Activated T-cell treated with anti-CD3 and anti-CD28 coated beads, Interleukin-2, amount 50 U/mL, for 72 hours (primary cell): ENCODE measurements at regions not wholly inside any gene's neighbourhood (a gene's known extent, or its start where the extent isn't known, plus 50 kb on each side); places are given as distances from the start of the nearest gene placed in this dataset.
"Not testable (repeated sequence)": the region's sequence is repeated elsewhere in the genome, so short reads cannot be mapped to it uniquely, and the experiment has no call there.

Experiments used
- ATAC-seq, 2 donors: fragments of 150-1000 bp; cut with Tn5 transposase; replicated peaks in 1 of 2; 2 replicates each; pipeline ENCODE4 v1.10.0; 2021; ENCODE audit warnings: moderate library complexity in 2 of 2, mild to moderate bottlenecking in 1 of 2
- DNase-seq, 2 donors: peaks; one replicate each; pipeline ENCODE4 v3.0.0; 2021 to 2022; ENCODE audit warnings: mixed read lengths in 1 of 2
- H3K27ac Mint-ChIP-seq: one replicate; pipeline ENCODE4 v1.8.0; 2022; ENCODE audit warnings: mild to moderate bottlenecking, moderate library complexity, mixed read lengths
- H3K27me3 Mint-ChIP-seq: one replicate; pipeline ENCODE4 v1.8.0; 2022; ENCODE audit warnings: low read depth, mixed read lengths
- H3K36me3 Mint-ChIP-seq, 2 donors: one replicate each; pipeline ENCODE4 v1.8.0; 2022; ENCODE audit warnings: mixed read lengths in 2 of 2, mild to moderate bottlenecking in 1 of 2; ENCODE audit not compliant: insufficient read depth in 2 of 2
- H3K4me1 Mint-ChIP-seq: one replicate; pipeline ENCODE4 v1.8.0; 2022; ENCODE audit warnings: low read depth, mixed read lengths
- H3K4me3 Mint-ChIP-seq, 2 donors: one replicate each; pipeline ENCODE4 v1.8.0; 2022; ENCODE audit warnings: mild to moderate bottlenecking in 2 of 2, mixed read lengths in 2 of 2, moderate library complexity in 2 of 2
- H3K9me3 Mint-ChIP-seq, 2 donors: one replicate each; pipeline ENCODE4 v1.8.0; 2022; ENCODE audit warnings: mixed read lengths in 2 of 2

DNA sequence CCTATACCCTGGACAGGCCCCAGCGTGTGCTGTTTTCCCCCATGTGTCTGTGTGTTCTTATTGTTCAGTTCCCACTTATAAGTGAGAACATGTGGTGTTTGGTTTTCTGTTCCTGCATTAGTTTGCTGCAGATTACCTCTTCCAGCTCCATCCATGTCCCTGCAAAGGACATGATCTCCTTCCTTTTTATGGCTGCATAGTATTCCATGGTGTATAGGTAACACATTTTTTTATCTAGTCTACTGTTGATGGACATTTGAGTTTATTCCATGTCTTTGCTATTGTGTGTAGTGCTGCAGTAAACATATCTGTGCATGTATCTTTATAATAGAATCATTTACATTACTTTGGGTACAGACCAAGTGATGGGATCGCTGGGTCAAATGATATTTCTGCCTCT lies 703.6 kb upstream of the CTNND2 start:
- H3K36me3 Mint-ChIP-seq, H3K27ac Mint-ChIP-seq, H3K27me3 Mint-ChIP-seq, DNase-seq, H3K4me3 Mint-ChIP-seq, ATAC-seq, H3K4me1 Mint-ChIP-seq: not testable (repeated sequence)
- peaks cover 11 to 22% of the 10 kb centered on the region in 2 donors for H3K9me3 Mint-ChIP-seq

DNA sequence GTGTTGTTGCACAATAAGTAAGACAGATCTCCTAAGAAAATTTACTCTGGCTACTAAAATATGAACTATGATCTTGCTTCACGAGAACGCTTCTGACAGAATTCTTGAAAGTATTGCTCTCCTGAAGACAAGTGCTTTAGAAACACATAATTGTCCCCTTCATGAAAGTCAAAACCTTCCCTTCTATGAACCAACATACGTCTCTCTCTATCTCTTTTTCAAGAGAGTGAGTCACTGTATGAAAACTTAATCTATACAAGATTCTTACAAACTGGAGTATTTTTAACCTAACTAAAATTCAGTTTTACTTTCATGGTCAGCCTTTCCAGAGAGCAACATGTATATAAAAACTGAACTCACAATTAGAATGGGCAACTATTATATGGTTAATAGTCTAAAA lies 688.0 kb upstream of the CTNND2 start:
- Mint-ChIP-seq H3K4me1 (no peaks in the 10 kb centered on the region), H3K27ac (no peak overlapping the region), H3K27me3 (no peaks in the 10 kb centered on the region), H3K4me3 (no peak overlapping the region), H3K9me3 (peaks cover 3 to 4% of the 10 kb centered on the region in 2 donors), H3K36me3 (no peaks in the 10 kb centered on the region)
- ATAC-seq, result no peak
- no peak for DNase-seq

DNA sequence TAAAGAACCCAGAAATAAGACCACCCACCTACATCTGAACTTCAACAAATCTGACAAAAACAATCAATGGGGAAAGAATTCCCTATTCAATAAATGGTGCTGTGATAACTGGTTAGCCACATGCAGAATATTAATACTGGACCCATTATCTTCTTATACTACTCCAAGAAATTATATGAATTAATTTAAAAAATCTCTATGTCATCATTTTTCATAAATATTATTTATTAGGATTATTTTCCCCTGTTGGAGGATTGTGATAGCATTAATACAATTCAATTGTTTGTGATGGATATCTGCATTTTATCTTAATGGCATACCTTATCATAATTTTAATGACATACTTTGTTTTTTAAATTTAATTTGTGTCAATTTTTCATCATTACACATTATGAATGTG lies 682.2 kb upstream of the CTNND2 start:
- Mint-ChIP-seq H3K27me3 (no peaks in the 10 kb centered on the region), H3K36me3 (no peaks in the 10 kb centered on the region), H3K4me1 (no peaks in the 10 kb centered on the region), H3K9me3 (peaks cover 1 to 4% of the 10 kb centered on the region in 2 donors), H3K4me3 (no peak overlapping the region), H3K27ac (no peak overlapping the region)
- ATAC-seq (no peak), DNase-seq (no peak)

GRCh38 chr5:12578803-12579202 lies 674.6 kb upstream of the CTNND2 start:
- H3K4me1 Mint-ChIP-seq, H3K27ac Mint-ChIP-seq, H3K4me3 Mint-ChIP-seq, H3K9me3 Mint-ChIP-seq, H3K27me3 Mint-ChIP-seq, DNase-seq, H3K36me3 Mint-ChIP-seq, ATAC-seq: not testable (repeated sequence)

GRCh38 chr5:12576953-12577352 lies 672.7 kb upstream of the CTNND2 start:
- not testable (repeated sequence) for H3K4me3 Mint-ChIP-seq, H3K36me3 Mint-ChIP-seq, H3K27ac Mint-ChIP-seq, ATAC-seq, H3K4me1 Mint-ChIP-seq, DNase-seq, H3K27me3 Mint-ChIP-seq, H3K9me3 Mint-ChIP-seq

DNA sequence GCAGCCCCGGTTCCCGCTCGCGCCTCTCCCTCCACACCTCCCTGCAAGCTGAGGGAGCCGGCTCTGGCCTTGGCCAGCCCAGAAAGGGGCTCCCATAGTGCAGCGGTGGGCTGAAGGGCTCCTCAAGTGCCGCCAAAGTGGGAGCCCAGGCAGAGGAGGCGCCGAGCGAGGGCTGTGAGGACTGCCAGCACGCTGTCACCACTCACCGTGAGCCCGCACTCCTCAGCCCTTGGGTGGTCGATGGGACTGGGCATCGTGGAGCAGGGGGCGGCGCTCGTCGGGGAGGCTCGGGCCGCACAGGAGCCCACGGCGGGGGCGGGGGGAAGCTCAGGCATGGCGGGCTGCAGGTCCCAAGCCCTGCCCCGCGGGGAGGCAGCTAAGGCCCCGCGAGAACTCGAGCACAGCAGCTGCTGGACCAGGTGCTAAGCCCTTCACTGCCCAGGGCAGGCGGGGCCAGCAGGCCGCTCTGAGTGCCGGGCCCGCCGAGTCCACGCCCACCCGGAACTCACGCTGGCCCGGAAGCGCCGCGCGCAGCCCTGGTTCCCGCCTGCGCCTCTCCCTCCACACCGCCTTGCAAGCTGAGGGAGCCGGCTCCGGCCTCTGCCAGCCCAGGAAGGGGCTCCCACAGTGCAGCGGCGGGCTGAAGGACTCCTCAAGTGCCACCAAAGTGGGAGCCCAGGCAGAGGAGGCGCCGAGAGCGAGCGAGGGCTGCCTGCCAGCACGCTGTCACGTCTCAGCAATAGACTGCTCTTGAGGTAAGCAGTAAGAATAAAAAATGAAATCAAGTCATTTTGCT lies 670.2 kb upstream of the CTNND2 start:
- not testable (repeated sequence) for H3K27ac Mint-ChIP-seq, H3K4me1 Mint-ChIP-seq, H3K4me3 Mint-ChIP-seq, H3K9me3 Mint-ChIP-seq, H3K27me3 Mint-ChIP-seq, H3K36me3 Mint-ChIP-seq
- DNase-seq (peak in 1 of 2 donors; percentile 22), ATAC-seq (peak in 1 of 2 donors; percentile 75)

DNA sequence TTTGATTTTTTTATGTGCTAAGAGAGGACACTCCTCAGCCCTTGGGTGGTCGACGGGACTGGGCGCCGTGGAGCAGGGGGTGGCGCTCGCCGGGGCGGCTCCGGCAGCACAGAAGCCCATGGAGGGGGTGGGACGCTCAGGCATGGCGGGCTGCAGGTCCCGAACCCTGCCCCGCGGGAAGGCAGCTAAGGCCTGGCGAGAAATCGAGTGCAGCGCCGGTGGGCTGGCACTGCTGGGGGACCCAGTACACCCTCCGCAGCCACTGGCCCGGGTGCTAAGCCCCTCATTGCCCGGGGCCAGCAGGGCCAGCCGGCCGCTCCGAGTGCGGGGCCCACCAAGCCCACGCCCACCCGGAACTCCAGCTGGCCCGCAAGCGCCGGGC lies 669.7 kb upstream of the CTNND2 start:
- not testable (repeated sequence) for H3K27ac Mint-ChIP-seq, H3K4me1 Mint-ChIP-seq, H3K36me3 Mint-ChIP-seq, DNase-seq, ATAC-seq, H3K9me3 Mint-ChIP-seq, H3K27me3 Mint-ChIP-seq
- H3K4me3 Mint-ChIP-seq, result peak overlapping the region in 1 of 2 donors; percentile 68

DNA sequence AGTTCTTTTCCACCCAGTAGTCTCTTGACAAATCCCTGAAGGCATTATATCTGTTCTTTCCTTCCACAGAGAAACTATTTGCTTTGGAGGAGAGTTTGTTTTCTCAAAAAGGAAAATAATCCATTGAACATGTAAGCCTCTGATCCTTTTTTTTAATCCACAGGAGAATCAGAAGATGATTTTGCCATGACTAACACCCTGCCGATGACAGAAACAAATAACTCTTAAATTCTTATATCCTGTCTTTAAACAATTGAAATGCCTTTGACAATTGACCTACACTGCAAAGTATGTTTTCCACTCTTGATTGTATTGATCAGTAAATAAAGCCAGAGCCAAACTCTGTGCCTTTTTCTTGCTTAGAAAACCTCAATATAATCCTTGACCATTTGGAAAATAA lies 666.4 kb upstream of the CTNND2 start:
- ATAC-seq, result no peak
- H3K4me1 Mint-ChIP-seq, result no peaks in the 10 kb centered on the region
- H3K27ac Mint-ChIP-seq, result no peak overlapping the region
- H3K9me3 Mint-ChIP-seq, result peaks cover 0 to 1% of the 10 kb centered on the region in 2 donors
- H3K36me3 Mint-ChIP-seq, result no peaks in the 10 kb centered on the region
- DNase-seq, result no peak
- H3K27me3 Mint-ChIP-seq, result no peaks in the 10 kb centered on the region
- no peak overlapping the region for H3K4me3 Mint-ChIP-seq

DNA sequence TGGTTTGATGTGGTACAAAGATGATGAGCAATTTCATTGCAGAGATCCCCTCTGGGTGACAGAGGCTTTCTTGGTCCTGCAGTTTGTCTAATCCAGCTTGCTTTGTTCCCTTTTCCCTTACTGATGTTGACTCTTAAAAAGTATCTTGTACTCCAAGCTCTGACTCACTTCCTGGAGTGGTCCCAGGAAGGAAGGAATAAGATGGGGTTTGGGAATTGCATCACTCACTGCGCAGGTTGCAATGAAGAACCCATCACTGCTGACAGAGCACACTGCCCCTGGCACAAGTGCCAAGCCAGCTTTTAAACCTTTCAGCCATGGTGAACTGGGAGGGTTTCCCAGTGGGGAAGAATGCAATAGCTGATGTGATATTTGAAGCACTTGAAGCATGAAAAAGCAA lies 662.2 kb upstream of the CTNND2 start:
- Mint-ChIP-seq H3K4me1 (no peaks in the 10 kb centered on the region), H3K27me3 (no peaks in the 10 kb centered on the region), H3K36me3 (no peaks in the 10 kb centered on the region), H3K9me3 (peaks cover 1 to 2% of the 10 kb centered on the region in 2 donors), H3K4me3 (no peak overlapping the region), H3K27ac (no peak overlapping the region)
- no peak for ATAC-seq
- no peak for DNase-seq

DNA sequence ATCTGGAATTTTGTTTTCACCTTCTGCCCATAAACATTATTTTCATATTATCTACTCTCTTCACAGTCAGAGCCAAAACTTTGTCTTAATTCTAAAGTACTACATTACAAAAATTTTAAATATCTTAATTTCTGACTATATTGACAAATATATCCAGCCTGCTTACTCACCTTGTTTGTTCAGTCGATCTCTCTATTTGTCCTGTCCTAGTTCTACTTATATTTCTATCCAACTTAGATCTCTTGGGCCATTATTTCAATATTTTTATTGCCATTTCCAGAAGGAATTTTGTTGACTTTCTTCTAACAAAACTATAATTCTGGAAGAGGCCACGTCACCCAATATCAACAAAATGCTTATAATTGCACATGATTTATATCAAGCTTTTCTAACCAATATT lies 652.8 kb upstream of the CTNND2 start:
- ATAC-seq (no peak), DNase-seq (no peak)
- H3K4me3 Mint-ChIP-seq, result no peak overlapping the region
- H3K36me3 Mint-ChIP-seq, result no peaks in the 10 kb centered on the region
- no peak overlapping the region for H3K27ac Mint-ChIP-seq
- H3K4me1 Mint-ChIP-seq, result no peaks in the 10 kb centered on the region
- H3K27me3 Mint-ChIP-seq, result no peaks in the 10 kb centered on the region
- peaks cover 0 to 2% of the 10 kb centered on the region in 2 donors for H3K9me3 Mint-ChIP-seq

DNA sequence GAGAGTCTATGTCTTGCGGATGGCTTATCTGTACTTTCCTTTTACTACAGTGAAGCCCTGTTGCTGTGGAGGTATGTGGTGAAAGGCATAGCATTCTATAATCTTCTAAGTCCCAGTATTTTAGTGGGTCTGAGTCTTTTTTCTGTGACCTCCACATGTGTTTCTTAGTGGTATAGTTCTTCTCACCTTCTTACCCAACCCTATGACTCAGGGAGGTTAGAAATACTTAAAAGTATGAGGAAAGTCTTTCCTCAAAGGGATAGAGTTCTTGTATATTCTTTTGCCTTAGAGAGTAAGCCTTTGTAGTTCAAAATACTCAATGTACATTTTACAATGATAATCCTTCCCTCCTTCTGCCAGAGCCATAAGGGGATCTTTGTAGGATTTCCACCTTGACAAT lies 621.9 kb upstream of the CTNND2 start:
- Mint-ChIP-seq H3K4me1 (no peaks in the 10 kb centered on the region), H3K27ac (no peak overlapping the region), H3K4me3 (no peak overlapping the region), H3K36me3 (no peaks in the 10 kb centered on the region), H3K27me3 (no peaks in the 10 kb centered on the region), H3K9me3 (peaks cover 6 to 7% of the 10 kb centered on the region in 2 donors)
- ATAC-seq (no peak), DNase-seq (no peak)

DNA sequence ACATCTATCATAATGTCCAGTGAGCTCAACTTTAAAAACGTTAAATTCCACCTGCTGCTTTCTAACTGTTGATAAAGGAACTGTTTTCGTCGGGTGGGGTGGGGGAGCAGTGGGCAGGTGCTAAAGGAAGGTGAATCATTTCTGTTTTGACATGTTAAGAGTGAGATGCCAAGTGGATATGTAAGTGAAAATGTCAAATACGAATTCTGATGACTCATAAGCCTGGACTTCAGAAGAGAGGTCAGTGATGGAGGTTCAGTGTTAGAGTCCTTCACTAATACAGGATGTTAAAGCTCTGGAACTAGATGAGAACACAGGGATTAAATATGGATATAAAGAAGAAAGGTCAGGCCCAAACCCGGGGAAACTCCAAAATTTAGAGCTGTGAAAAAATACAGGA lies 617.9 kb upstream of the CTNND2 start:
- H3K4me3 Mint-ChIP-seq, result no peak overlapping the region

DNA sequence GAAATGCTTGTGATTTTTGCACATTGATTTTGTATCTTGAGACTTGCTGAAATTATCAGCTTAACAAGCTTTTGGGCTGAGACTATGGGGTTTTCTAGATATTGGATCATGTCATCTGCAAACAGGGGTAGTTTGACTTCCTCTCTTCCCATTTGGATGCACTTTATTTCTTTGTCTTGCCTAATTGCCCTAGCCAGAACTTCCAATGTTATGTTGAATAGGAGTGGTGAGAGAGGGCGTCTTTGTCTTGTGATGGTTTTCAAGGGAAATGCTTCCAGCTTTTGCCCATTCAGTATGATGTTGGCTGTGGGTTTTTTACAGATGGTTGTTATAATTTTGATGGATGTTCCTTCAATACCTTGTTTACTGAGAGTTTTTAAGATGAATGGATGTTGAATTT lies 600.7 kb upstream of the CTNND2 start:
- not testable (repeated sequence) for H3K27ac Mint-ChIP-seq, H3K36me3 Mint-ChIP-seq, H3K27me3 Mint-ChIP-seq, H3K4me1 Mint-ChIP-seq, ATAC-seq, DNase-seq, H3K4me3 Mint-ChIP-seq
- peaks cover 18 to 20% of the 10 kb centered on the region in 2 donors for H3K9me3 Mint-ChIP-seq

More for the DNA sequence above, 617.9 kb upstream of the CTNND2 start:
- no peaks in the 10 kb centered on the region for H3K4me1 Mint-ChIP-seq
- H3K9me3 Mint-ChIP-seq, result peaks cover 8 to 13% of the 10 kb centered on the region in 2 donors
- DNase-seq (no peak), ATAC-seq (no peak)
- no peaks in the 10 kb centered on the region for H3K27me3 Mint-ChIP-seq
- peaks cover 0 to 5% of the 10 kb centered on the region in 2 donors for H3K36me3 Mint-ChIP-seq
- no peak overlapping the region for H3K27ac Mint-ChIP-seq

GRCh38 chr5:12488161-12488560 lies 583.9 kb upstream of the CTNND2 start:
- Mint-ChIP-seq H3K27me3 (no peaks in the 10 kb centered on the region), H3K27ac (no peak overlapping the region), H3K9me3 (peaks cover 5 to 12% of the 10 kb centered on the region in 2 donors), H3K4me3 (no peak overlapping the region), H3K4me1 (no peaks in the 10 kb centered on the region), H3K36me3 (peaks cover 0 to 4% of the 10 kb centered on the region in 2 donors)
- ATAC-seq (no peak), DNase-seq (no peak)
